GM23338 (cell line): ENCODE measurements at regions not wholly inside any gene's neighbourhood (a gene's known extent, or its start where the extent isn't known, plus 50 kb on each side); places are given as distances from the start of the nearest gene placed in this dataset.

ENCODE experiments used
- ATAC-seq: fragments of 200-7000 bp; cut with Tn5 transposase; 3 replicates; pipeline ENCODE4 v1.9.1; 2020
- DNase-seq: peaks from one replicate; pipeline ENCODE4 v3.0.0-alpha.2; 2015; ENCODE audit warnings: low spot score
- H2AFZ ChIP-seq: fragments of 200-600 bp; sonication (generic); 2 replicates; pipeline ENCODE4 v1.8.0; 2016; ENCODE audit warnings: antibody characterized with exemption, mild to moderate bottlenecking, moderate library complexity
- H3F3A ChIP-seq: fragments of 200-600 bp; sonication (generic); replicated peaks from 2 replicates; pipeline ENCODE4 v1.8.0; 2017; ENCODE audit warnings: antibody characterized with exemption, mixed run types, low read depth
- H3K27ac ChIP-seq: fragments of 200-600 bp; sonication (generic); 2 replicates; pipeline ENCODE4 v1.6.1; 2016; ENCODE audit warnings: low read depth
- H3K27me3 ChIP-seq: fragments of 200-600 bp; sonication (generic); 2 replicates; pipeline ENCODE4 v1.8.0; 2016; ENCODE audit warnings: mild to moderate bottlenecking, mixed run types, moderate library complexity; ENCODE audit not compliant: insufficient read depth
- H3K36me3 ChIP-seq: fragments of 200-600 bp; sonication (generic); 2 replicates; pipeline ENCODE4 v1.8.0; 2016; ENCODE audit warnings: mild to moderate bottlenecking; ENCODE audit not compliant: insufficient read depth
- H3K4me1 ChIP-seq: fragments of 200-600 bp; sonication (generic); 2 replicates; pipeline ENCODE4 v1.8.0; 2016; ENCODE audit warnings: mild to moderate bottlenecking, moderate library complexity; ENCODE audit not compliant: insufficient read depth
- H3K4me2 ChIP-seq: fragments of 200-600 bp; sonication (generic); 2 replicates; pipeline ENCODE4 v1.7.1; 2017; ENCODE audit warnings: mixed run types
- H3K4me3 ChIP-seq: fragments of 200-600 bp; sonication (generic); 2 replicates; pipeline ENCODE4 v1.6.1; 2016; ENCODE audit warnings: mixed run types
- H3K79me2 ChIP-seq: fragments of 200-600 bp; sonication (generic); replicated peaks from 2 replicates; pipeline ENCODE4 v1.8.0; 2017; ENCODE audit warnings: mild to moderate bottlenecking; ENCODE audit not compliant: insufficient read depth
- H3K9me2 ChIP-seq: fragments of 200-600 bp; sonication (generic); 2 replicates; pipeline ENCODE4 v1.8.0; 2017; ENCODE audit not compliant: insufficient read depth
- H4K20me1 ChIP-seq: fragments of 200-600 bp; sonication (generic); replicated peaks from 2 replicates; pipeline ENCODE4 v1.8.0; 2017; ENCODE audit warnings: mild to moderate bottlenecking; ENCODE audit not compliant: insufficient read depth
- H3K27ac Mint-ChIP-seq: 2 replicates; pipeline ENCODE4 v1.8.0; 2020; ENCODE audit warnings: inconsistent platforms, mild to moderate bottlenecking, moderate library complexity, mixed read lengths
- H3K27me3 Mint-ChIP-seq: 3 replicates; pipeline ENCODE4 v1.8.0; 2022; ENCODE audit warnings: low read depth, mild to moderate bottlenecking, moderate library complexity, mixed read lengths, inconsistent platforms; ENCODE audit not compliant: insufficient read depth, poor library complexity
- H3K36me3 Mint-ChIP-seq: 3 replicates; pipeline ENCODE4 v1.8.0; 2021; ENCODE audit warnings: low read depth, mild to moderate bottlenecking, inconsistent platforms, moderate library complexity, mixed read lengths
- H3K4me1 Mint-ChIP-seq: 3 replicates; pipeline ENCODE4 v1.8.0; 2020; ENCODE audit warnings: mild to moderate bottlenecking, inconsistent platforms, mixed read lengths
- H3K4me3 Mint-ChIP-seq: 3 replicates; pipeline ENCODE4 v1.8.0; 2021; ENCODE audit warnings: moderate library complexity, mild to moderate bottlenecking, inconsistent platforms, mixed read lengths
- H3K9me3 Mint-ChIP-seq: 3 replicates; pipeline ENCODE4 v1.8.0; 2020; ENCODE audit warnings: moderate library complexity, mild to moderate bottlenecking, inconsistent platforms, mixed read lengths
- CREB1 ChIP-seq: fragments of 250-450 bp; sonication (Bioruptor Pico); IDR thresholded peaks from 2 replicates; pipeline ENCODE4 v1.5.0; 2020; ENCODE audit warnings: low read depth, mild to moderate bottlenecking, moderate library complexity
- EZH2 ChIP-seq: fragments of 200-600 bp; sonication (generic); IDR thresholded peaks from one replicate; pipeline ENCODE4 v1.8.0; 2017; ENCODE audit warnings: antibody characterized with exemption, mild to moderate bottlenecking, low read depth; ENCODE audit not compliant: unreplicated experiment
- EZH2phosphoT487 ChIP-seq: fragments of 200-600 bp; sonication (generic); IDR thresholded peaks from one replicate; pipeline ENCODE4 v1.8.1; 2018; ENCODE audit warnings: antibody characterized with exemption; ENCODE audit not compliant: unreplicated experiment
- JUNB ChIP-seq: IDR thresholded peaks from one replicate; pipeline ENCODE4 v1.6.1; 2016; ENCODE audit warnings: antibody characterized with exemption; ENCODE audit not compliant: unreplicated experiment
- POLR2AphosphoS5 ChIP-seq: IDR thresholded peaks from 2 replicates; pipeline ENCODE4 v1.6.1; 2016; ENCODE audit warnings: antibody characterized with exemption, low read depth
- STAT1 ChIP-seq: IDR thresholded peaks from one replicate; pipeline ENCODE4 v1.6.1; 2016; ENCODE audit warnings: antibody characterized with exemption; ENCODE audit not compliant: unreplicated experiment
- ZNF114 ChIP-seq: fragments of 250-450 bp; sonication (Bioruptor Pico); IDR thresholded peaks from 2 replicates; pipeline ENCODE4 v1.5.0; 2020; ENCODE audit warnings: mild to moderate bottlenecking, moderate library complexity
- ZNF331 ChIP-seq: fragments of 250-450 bp; sonication (Bioruptor Pico); IDR thresholded peaks from 2 replicates; pipeline ENCODE4 v1.5.0; 2020; ENCODE audit warnings: low read depth, mild to moderate bottlenecking, moderate library complexity
- TF ChIP-seq, protein P1 (sequence below): IDR thresholded peaks from one replicate; pipeline ENCODE4 v1.6.1; 2018; ENCODE audit warnings: antibody characterized with exemption; ENCODE audit not compliant: unreplicated experiment
- TF ChIP-seq, protein P2 (sequence below): fragments of 250-450 bp; sonication (Bioruptor Pico); IDR thresholded peaks from 2 replicates; pipeline ENCODE4 v1.5.0; 2020; ENCODE audit warnings: mild to moderate bottlenecking, moderate library complexity
- TF ChIP-seq, protein P3 (sequence below), 2 experiments: fragments of 200-600 bp in 1 of 2; sonication (generic) in 1 of 2; conservative IDR thresholded peaks; 2 replicates each; pipeline versions ENCODE4 v1.5.1 to v1.6.1; 2016 to 2017; ENCODE audit warnings: antibody characterized with exemption in 2 of 2, low read depth in 2 of 2, mild to moderate bottlenecking in 2 of 2, moderate library complexity in 1 of 2

DNA sequence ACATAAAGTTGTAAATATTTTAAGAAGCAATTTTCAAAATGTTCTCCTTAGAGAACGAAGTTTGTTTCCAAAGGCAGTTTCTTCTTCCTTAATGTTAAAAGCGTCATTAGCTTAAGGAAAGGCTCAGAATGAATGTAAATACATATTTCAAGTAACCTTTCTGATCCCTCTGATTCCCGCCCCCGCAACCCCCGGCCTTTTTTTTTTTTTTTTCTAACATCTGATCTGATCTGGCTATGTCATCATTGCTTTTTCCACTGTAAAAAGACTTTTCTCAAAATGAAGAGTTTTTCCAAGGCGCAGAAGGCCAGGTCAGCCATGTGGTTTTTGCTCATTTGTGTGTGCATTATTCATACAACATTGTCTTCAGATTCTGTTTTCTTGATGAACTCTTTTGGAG, 57.1 kb upstream of the MEIS1 start:
- no peak overlapping the region for H2AFZ ChIP-seq
- H4K20me1 ChIP-seq, result no peaks in the 10 kb centered on the region
- H3K27ac ChIP-seq, result no peak overlapping the region
- H3K36me3 ChIP-seq, result no peaks in the 10 kb centered on the region
- no peak overlapping the region for H3K27ac Mint-ChIP-seq
- no peaks in the 10 kb centered on the region for H3K9me3 Mint-ChIP-seq
- no peak for TF ChIP-seq EZH2
- TF ChIP-seq EZH2phosphoT487, result no peak
- TF ChIP-seq STAT1, result no peak
- TF ChIP-seq POLR2AphosphoS5, result no peak
- TF ChIP-seq ZNF331, result no peak
- H3K79me2 ChIP-seq, result no peaks in the 10 kb centered on the region
- no peaks in the 10 kb centered on the region; the same call in 1 of the 2 replicates for H3K4me1 ChIP-seq
- peaks cover 2% of the 10 kb centered on the region; the same call in 1 of the 3 replicates for H3K4me1 Mint-ChIP-seq
- no peaks in the 10 kb centered on the region for H3K9me2 ChIP-seq
- H3K36me3 Mint-ChIP-seq, result no peaks in the 10 kb centered on the region
- H3K4me3 Mint-ChIP-seq, result no peak overlapping the region
- no peaks in the 10 kb centered on the region for H3K27me3 Mint-ChIP-seq
- no peak for DNase-seq
- no peaks in the 10 kb centered on the region for H3F3A ChIP-seq
- ATAC-seq, result no peak
- no peak overlapping the region for H3K4me3 ChIP-seq
- H3K27me3 ChIP-seq, result no peaks in the 10 kb centered on the region
- no peak overlapping the region for H3K4me2 ChIP-seq

DNA sequence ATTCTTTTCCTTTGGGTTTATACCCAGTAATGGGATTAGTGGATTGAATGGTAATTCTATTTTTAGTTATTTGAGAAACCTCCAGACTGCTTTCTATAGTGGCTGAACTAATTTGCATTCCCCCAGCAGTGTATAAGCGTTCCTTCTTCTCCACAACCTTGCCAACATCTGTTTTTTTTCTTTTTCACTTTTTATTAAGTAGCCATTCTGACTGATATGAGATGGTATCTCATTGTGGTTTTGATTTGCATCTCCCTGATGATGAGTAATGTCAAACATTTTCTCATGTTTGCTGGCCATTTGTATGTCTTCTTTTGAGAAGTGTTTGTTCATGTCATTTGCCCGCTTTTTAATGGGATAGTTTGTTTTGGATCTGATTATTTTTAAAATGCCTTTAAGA, 64.1 kb upstream of the MEIS1 start:
- Histone ChIP-seq H3K4me3 (no peak overlapping the region), H3K27me3 (no peaks in the 10 kb centered on the region), H3K36me3 (no peaks in the 10 kb centered on the region), H3K9me2 (no peaks in the 10 kb centered on the region), H3K79me2 (no peaks in the 10 kb centered on the region), H4K20me1 (no peaks in the 10 kb centered on the region), H3K4me2 (no peak overlapping the region), H3K27ac (no peak overlapping the region), H2AFZ (no peak overlapping the region), H3F3A (no peaks in the 10 kb centered on the region), H3K4me1 (peaks cover 8% of the 10 kb centered on the region; the same call in 1 of the 2 replicates)
- Mint-ChIP-seq H3K36me3 (no peaks in the 10 kb centered on the region), H3K9me3 (no peaks in the 10 kb centered on the region), H3K27ac (no peak overlapping the region), H3K4me3 (no peak overlapping the region), H3K27me3 (no peaks in the 10 kb centered on the region), H3K4me1 (peaks cover 7% of the 10 kb centered on the region; the same call in 2 of the 3 replicates)
- no peak for ATAC-seq
- no peak for DNase-seq
- TF ChIP-seq EZH2phosphoT487, result no peak
- TF ChIP-seq ZNF114 (CRISPR knock-in tag), result no peak
- TF ChIP-seq, protein P1, sequence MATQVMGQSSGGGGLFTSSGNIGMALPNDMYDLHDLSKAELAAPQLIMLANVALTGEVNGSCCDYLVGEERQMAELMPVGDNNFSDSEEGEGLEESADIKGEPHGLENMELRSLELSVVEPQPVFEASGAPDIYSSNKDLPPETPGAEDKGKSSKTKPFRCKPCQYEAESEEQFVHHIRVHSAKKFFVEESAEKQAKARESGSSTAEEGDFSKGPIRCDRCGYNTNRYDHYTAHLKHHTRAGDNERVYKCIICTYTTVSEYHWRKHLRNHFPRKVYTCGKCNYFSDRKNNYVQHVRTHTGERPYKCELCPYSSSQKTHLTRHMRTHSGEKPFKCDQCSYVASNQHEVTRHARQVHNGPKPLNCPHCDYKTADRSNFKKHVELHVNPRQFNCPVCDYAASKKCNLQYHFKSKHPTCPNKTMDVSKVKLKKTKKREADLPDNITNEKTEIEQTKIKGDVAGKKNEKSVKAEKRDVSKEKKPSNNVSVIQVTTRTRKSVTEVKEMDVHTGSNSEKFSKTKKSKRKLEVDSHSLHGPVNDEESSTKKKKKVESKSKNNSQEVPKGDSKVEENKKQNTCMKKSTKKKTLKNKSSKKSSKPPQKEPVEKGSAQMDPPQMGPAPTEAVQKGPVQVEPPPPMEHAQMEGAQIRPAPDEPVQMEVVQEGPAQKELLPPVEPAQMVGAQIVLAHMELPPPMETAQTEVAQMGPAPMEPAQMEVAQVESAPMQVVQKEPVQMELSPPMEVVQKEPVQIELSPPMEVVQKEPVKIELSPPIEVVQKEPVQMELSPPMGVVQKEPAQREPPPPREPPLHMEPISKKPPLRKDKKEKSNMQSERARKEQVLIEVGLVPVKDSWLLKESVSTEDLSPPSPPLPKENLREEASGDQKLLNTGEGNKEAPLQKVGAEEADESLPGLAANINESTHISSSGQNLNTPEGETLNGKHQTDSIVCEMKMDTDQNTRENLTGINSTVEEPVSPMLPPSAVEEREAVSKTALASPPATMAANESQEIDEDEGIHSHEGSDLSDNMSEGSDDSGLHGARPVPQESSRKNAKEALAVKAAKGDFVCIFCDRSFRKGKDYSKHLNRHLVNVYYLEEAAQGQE, result no peak
- TF ChIP-seq STAT1, result no peak
- TF ChIP-seq ZNF331, result no peak
- no peak for TF ChIP-seq POLR2AphosphoS5
- TF ChIP-seq, protein P2, sequence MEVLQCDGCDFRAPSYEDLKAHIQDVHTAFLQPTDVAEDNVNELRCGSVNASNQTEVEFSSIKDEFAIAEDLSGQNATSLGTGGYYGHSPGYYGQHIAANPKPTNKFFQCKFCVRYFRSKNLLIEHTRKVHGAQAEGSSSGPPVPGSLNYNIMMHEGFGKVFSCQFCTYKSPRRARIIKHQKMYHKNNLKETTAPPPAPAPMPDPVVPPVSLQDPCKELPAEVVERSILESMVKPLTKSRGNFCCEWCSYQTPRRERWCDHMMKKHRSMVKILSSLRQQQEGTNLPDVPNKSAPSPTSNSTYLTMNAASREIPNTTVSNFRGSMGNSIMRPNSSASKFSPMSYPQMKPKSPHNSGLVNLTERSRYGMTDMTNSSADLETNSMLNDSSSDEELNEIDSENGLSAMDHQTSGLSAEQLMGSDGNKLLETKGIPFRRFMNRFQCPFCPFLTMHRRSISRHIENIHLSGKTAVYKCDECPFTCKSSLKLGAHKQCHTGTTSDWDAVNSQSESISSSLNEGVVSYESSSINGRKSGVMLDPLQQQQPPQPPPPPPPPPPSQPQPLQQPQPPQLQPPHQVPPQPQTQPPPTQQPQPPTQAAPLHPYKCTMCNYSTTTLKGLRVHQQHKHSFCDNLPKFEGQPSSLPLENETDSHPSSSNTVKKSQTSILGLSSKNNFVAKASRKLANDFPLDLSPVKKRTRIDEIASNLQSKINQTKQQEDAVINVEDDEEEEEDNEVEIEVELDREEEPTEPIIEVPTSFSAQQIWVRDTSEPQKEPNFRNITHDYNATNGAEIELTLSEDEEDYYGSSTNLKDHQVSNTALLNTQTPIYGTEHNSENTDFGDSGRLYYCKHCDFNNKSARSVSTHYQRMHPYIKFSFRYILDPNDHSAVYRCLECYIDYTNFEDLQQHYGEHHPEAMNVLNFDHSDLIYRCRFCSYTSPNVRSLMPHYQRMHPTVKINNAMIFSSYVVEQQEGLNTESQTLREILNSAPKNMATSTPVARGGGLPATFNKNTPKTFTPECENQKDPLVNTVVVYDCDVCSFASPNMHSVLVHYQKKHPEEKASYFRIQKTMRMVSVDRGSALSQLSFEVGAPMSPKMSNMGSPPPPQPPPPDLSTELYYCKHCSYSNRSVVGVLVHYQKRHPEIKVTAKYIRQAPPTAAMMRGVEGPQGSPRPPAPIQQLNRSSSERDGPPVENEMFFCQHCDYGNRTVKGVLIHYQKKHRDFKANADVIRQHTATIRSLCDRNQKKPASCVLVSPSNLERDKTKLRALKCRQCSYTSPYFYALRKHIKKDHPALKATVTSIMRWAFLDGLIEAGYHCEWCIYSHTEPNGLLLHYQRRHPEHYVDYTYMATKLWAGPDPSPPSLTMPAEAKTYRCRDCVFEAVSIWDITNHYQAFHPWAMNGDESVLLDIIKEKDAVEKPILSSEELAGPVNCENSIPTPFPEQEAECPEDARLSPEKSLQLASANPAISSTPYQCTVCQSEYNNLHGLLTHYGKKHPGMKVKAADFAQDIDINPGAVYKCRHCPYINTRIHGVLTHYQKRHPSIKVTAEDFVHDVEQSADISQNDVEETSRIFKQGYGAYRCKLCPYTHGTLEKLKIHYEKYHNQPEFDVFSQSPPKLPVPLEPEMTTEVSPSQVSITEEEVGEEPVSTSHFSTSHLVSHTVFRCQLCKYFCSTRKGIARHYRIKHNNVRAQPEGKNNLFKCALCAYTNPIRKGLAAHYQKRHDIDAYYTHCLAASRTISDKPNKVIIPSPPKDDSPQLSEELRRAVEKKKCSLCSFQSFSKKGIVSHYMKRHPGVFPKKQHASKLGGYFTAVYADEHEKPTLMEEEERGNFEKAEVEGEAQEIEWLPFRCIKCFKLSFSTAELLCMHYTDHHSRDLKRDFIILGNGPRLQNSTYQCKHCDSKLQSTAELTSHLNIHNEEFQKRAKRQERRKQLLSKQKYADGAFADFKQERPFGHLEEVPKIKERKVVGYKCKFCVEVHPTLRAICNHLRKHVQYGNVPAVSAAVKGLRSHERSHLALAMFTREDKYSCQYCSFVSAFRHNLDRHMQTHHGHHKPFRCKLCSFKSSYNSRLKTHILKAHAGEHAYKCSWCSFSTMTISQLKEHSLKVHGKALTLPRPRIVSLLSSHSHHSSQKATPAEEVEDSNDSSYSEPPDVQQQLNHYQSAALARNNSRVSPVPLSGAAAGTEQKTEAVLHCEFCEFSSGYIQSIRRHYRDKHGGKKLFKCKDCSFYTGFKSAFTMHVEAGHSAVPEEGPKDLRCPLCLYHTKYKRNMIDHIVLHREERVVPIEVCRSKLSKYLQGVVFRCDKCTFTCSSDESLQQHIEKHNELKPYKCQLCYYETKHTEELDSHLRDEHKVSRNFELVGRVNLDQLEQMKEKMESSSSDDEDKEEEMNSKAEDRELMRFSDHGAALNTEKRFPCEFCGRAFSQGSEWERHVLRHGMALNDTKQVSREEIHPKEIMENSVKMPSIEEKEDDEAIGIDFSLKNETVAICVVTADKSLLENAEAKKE (CRISPR knock-in tag), result no peak
- no peak for TF ChIP-seq JUNB
- TF ChIP-seq, protein P3, sequence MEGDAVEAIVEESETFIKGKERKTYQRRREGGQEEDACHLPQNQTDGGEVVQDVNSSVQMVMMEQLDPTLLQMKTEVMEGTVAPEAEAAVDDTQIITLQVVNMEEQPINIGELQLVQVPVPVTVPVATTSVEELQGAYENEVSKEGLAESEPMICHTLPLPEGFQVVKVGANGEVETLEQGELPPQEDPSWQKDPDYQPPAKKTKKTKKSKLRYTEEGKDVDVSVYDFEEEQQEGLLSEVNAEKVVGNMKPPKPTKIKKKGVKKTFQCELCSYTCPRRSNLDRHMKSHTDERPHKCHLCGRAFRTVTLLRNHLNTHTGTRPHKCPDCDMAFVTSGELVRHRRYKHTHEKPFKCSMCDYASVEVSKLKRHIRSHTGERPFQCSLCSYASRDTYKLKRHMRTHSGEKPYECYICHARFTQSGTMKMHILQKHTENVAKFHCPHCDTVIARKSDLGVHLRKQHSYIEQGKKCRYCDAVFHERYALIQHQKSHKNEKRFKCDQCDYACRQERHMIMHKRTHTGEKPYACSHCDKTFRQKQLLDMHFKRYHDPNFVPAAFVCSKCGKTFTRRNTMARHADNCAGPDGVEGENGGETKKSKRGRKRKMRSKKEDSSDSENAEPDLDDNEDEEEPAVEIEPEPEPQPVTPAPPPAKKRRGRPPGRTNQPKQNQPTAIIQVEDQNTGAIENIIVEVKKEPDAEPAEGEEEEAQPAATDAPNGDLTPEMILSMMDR (conservative IDR thresholded peaks at IDR 0.05; ENCODE audit: low read depth in 2 of 2), result no peak
- TF ChIP-seq CREB1, result no peak
